NCI-H510A treated with DMSO at 0.1 percent for 48 hours (cell line): ENCODE measurements at regions not wholly inside any gene's neighbourhood (a gene's known extent, or its start where the extent isn't known, plus 50 kb on each side); places are given as distances from the start of the nearest gene placed in this dataset.

ENCODE experiments used
- DNase-seq: peaks from one replicate; lab custom pipeline; 2025; lab: John Stamatoyannopoulos, UW

DNA sequence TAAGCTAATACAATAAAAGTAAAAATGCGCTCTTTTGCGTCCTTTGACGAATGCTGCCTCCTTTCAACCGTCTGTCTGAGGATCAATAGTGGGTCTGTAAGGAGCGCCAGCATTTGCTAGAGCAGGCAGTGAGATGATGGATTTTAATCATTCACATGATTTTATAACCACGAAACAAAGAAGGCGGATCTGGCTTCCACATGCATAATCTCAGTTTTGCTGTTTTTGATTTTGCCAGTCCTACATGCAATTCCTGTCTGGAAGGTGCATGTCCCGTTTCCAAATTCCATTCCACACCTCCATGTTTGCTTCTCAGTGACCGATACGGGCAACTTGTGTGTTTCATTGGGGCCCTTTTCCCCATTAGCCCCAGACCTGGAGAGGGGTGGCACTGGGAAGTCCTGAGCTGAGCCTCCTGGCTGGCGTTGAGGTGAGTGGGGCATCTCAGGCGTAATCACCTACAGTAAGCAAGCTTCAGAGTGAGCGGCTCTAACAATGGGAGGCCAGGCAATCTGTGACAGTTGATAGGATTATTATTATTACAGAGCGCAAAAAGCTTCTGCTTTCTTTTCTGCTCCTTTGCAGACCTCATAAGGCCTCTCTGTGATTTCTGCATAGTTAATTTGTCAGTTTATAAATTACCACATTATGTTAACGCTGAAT, 405.4 kb downstream of the ZSWIM6 start:
- DNase-seq, result no peak

DNA sequence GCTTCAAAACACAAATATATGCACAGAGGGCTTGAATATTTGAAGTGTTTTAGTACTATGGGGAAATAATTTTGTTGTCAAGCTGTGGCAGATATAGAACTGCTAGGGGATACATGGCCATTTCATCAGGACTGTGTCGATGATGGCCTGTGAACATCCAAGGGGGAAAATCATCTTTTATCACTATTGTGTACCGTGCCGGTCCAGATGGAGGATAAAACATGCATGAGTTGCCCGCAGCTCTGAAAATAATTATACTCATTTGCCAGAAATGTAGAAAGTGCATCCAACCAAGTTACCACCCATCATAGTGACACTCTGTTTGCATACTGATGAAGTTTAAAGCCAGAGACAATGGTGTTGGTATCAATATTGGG, 405.9 kb downstream of the ZSWIM6 start:
- DNase-seq, result no peak

DNA sequence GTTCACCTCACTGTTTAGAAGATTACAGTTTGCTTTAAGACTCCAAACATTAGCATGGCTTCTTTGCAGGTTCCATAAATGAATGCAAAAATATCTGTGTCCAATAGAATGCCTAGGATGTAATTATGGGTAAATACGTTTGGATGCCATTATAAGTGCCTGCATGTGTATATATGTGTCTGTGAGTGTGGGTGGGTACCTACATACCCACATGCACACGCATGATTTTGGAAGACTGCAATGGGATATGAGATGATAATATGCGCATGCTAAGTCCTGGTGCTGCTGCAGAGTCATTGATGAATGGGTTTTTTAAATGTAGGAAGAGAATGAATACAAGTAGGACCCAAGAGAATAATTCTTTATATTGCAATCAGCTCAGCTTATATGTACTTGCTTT, 406.4 kb downstream of the ZSWIM6 start:
- no peak for DNase-seq

DNA sequence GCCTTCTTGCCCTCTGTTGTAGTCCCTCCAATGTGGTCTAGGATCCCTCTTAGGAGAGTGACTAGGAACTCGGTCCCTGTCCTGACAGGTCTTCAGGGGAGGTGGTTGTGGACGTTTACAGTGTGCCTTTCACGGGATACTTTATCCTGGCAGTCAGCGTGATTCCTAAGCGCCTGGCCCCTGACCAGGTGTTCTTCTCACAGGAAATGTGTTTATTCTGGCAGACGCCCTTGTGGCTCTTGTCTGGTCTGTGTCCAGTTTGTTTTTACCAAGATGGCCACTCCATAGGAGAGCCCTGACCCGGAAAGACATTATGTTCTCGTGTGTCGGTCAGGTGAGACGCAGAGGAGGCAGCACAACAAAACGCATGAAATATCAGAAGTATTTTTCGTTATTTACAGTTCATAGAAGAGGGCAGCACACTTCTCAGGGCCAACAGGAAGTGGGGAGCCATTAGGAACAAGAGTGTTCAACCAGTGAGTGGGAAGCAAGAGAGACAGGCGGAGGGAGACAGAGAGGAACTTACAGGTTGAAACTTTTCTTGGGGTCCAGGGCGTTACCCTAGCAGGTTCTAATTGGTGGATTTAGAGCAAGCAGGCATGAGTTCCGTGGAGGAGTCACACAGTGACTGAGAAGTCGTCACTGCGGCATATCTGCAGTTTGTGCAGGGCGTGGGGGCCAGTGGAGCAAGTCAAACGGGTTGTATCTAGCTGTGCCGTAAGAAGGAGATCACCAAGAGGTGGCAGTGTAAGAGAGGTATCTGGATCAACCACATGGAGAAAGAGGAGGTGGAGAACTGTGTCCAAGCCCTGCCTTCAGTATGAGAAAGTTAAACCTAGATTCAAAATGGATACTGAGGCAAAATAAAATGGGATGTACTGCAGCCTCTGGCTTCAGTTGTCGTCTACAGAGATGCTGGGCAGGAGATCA, 412.9 kb downstream of the ZSWIM6 start:
- DNase-seq, result no peak

DNA sequence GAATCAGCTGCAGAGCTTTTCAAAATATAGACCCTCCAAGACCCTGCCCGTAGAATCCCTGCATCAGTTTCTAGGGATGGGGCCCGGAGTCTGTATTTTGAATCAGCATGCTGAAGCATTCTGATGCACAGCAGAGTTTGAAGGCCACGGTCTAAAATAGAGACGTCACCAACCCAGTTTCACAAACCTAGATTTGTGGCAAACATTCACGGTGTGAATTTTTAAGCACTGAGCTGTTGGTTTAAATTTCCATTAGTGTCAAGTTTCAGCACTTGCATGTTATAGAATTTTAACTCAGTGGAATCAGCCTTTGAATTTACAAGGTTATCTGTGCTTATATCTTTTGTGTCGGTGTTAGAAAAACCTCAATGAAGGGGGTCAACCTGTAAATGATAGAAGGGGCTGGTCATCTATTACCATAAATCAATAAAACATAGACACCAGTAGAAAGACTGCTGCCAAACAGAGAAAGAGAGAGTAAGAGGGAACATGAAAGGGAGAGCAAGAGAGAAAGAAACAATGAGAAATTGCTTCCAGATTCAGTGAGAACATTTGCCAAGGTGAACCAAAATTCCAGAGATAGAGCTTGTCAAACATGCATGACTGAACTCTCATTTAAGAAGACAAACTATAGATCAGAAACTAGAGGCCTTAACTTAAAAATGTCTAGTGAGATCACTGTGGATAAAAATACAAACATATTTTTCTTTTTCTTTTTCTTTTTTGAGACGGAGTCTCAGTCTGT, 414.9 kb downstream of the ZSWIM6 start:
- DNase-seq, result no peak

DNA sequence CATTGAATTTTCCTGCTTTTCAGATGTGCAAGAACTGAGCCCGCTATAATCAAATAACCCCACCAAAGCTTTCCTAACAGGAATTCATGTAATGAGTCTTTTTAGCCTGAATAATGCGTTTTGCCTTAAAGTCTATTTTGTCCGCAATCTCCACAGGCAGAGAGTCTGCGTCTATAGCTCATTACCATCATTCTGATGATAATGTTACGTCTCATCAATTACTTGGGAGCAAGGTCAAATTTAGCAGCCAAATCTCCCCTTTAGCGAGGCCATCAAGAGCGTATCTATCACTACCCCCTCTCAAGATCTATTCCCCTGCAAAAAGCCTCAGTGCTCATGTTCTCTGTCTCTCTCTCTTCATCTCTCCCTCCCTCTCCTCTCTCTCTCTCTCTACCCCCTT, 416.1 kb downstream of the ZSWIM6 start:
- DNase-seq, result no peak

DNA sequence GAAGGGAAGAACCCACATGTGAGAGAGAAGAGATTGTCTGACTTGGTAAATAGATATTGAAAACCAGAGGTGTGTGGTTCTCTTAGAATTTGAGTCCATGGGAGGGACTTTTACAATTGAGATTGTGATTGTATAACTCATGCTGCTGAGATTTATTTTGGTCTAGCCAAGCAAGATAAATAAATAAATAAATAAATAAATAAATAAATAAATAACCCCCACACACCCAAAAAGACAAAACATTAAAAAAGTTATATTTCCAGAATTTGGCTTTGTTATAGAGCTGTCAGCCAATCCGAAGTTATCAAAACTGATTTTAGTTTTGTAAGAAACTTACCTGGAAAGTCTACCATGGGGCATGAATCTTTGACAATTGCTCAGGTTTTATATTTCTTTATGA, 416.6 kb downstream of the ZSWIM6 start:
- DNase-seq, result no peak

DNA sequence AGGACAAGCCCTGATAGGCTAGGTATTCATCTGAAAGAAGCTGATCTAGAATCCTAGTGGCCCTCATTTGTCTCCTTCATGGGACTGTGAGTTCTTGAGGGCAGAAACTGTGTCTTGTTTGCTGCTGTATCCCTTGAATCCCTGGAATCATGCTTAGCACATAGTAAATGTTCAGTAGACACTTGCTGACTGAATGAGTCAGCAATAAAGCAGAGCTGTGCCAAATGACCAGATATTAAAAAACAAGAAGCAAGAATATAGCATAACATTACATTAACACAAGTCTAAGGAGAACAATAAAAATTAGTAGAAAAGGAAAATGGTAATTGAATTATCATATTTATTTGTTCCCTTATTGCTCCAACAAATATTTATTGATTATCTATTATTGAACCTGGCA, 420.5 kb downstream of the ZSWIM6 start:
- no peak for DNase-seq

DNA sequence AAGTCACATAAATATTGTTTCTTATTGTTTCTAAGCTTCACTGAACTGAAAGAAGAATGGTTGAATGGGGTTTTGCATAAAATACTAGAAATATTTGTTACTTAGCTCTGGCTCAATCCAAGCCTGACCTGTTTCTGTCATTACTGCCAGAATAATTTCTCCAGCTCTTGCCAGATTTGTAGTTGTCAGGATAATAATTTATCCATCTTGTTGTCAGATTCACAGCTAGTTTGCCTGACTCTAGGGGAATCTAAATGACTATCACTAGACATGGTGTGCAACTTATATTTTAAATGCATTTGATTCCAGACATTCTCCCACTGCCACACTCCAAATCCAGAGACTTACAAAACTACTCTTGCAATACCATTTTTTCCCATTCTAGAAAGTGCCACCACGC, 422.7 kb downstream of the ZSWIM6 start:
- no peak for DNase-seq

DNA sequence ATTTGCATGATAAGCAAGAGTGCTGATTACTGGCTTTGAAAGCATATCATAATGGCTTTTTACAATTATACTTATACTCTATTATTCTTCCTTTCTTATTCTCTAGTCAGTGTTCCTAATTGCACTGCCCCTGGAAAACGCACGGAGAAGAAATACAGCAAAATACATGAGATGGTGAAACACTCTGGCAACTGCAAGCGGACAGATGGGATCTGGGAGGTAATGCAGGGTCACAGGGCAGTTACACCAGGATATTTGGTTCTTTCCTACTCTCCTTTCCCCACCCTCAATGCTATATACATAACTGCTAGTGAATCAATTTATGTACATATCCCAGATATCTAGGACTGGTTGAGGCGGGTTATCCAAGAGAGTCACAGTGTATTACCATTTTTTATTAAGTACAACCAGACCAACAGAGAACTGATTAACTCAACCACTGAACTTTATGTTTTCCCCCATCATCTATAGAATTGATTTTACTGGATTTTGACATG, 423.7 kb downstream of the ZSWIM6 start:
- no peak for DNase-seq

DNA sequence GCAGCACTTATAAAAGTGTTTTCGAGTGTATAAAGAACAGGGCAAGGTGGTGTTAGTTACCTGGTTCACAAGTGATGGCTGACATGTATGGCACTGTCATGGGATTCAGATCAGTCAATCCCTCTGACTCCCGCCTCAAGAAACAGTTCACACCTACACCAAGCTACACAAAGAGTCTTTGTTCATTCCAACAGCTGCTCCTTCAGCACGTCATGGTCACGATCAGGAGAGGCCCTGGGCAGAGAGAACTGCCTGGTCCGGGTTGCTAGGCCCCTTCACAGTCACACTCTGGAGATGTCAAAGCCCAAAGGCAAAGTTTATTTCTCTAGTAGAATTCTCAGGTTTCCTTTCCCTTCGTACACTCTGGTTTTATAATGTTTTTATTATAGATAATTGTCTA, 426.7 kb downstream of the ZSWIM6 start:
- no peak for DNase-seq

DNA sequence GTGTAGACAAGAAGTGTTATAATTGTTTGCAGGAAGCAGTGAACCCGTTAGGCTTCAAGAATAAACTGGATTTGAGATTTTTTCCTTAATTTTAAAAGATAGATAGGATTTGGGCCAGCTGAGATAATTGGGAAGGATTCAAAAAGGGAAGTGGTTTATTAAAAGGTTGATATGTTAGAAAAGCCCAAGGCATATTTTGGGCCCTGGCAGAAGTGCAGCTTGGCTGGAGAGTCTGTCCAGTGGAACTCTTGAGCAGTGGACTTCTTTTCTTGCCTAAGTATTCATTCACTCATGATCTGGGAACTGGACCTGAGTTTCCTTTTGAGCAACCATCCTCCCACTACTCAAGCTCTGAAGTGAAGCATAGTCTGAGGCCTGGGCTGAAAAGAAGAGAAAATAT, 433.4 kb downstream of the ZSWIM6 start:
- DNase-seq, result no peak

DNA sequence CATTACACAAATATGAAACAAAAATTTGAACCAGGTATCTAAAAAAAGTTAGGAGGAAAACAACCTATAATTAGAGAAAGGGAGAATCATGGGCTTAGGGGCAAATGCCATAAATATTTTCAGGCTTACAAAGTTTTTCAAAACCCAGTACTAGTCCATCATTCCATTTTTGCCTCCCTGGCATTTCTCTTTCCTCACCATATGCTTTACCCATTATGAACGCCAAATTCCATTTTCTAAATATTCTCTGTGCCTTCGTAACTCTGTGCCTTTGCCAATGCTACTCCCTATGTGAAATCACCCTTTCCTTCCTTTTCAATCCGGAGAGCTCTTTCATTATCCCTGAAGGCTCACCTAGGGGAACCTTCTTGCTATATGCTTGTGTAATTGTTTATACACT, 434.1 kb downstream of the ZSWIM6 start:
- DNase-seq, result no peak

DNA sequence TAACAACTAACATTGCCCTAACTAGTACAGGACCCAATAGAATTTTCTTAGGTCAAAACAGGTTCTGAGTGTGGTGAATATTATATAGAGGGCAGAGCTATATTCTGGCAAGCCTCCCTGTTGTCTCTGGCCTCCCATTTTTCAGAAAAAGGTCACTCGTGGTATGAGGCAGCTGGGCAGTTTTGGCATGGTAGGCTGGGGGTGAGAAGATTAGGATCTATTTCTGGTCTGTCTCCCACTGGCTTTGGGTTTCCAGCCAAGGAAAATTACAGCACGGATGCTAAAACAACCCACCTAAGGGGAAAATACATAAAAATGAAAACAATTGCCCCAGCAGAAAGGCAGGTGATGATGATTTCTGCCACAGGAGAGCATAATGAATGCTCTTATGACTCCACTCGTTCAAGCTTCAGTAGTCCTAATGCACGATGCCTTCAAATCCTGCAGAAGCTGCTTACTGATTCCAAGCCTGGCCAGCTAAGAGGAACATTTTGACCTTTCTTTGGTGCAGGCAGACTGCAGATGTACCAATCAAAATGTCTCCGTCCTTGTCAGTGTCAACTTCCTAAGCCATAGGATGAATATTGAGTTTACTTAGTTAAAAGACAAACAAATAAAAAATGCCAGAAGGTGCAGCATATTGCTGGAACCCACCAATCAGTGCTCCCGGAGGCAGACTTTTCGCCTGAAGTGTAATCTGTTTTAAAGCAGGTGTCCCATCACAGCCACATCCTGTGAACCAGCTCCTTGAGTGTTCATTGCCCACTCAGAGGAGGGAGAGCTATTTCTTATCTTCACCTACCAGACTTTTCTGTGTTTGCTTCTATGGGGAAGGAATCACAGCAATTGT, 435.4 kb downstream of the ZSWIM6 start:
- DNase-seq, result no peak

DNA sequence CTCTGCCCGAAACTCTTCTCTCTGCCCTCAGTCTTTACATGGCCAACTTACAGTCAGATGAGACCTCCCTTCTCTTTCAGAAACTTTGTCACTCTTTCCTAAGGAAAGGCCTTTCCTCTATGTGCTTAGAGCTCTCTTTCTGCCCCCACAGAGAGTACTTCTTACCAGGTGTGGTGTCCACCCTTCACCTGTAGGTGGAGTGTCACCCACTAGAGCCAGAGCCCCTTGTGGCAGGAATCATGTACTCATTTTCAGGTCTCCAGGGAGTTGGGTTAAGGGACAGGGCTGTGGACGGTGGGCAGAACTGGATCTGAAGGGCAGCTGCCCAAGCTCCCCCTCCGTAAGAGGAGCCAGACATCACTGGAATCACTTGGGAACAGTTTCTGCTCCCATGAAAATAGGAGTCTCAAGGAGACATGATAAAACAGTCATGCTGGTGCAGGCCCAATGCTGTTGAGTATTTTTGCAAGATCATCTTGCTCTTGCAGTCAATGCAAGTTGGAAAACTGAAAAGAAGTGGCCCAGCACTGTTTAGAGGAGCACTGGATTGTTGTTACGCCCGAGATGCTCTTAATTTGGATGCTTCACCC, 436.7 kb downstream of the ZSWIM6 start:
- no peak for DNase-seq

DNA sequence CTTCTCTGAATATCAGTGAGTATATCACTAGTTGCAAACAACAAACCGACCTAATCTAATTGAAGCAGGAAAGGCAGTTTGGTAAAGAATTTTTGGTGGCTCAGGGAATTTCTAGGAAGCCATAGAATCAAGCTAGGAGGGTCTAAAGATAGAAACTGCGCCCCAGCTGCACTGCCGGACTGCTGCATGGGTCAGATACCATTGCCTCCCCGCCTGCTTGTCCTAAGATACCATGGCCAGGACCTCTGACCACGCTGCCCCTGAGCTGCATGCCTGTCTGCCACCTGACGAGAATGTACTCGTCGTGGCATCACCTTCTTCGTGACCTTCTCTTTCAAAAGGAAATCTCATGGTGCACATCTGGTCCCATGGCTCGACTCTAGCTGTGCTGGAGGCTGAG, 439.0 kb downstream of the ZSWIM6 start:
- no peak for DNase-seq

DNA sequence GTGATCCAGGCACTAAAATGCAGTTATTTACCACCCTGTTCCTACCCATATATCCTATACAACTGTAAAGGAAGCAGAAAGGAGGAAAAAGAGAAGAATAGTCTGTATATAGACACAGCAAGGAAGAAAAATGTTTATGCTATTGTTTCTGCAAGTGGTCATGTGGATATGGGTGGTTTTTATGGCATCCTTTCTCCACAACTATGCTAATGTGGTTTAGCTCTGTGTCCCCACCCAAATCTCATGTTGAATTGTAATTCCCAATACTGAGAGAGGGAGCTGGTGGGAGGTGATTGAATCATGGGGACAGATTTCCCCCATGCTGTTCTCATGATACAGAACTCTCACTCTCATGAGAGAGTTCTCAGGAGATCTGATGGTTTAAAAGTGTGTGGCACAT, 439.8 kb downstream of the ZSWIM6 start:
- DNase-seq, result no peak

DNA sequence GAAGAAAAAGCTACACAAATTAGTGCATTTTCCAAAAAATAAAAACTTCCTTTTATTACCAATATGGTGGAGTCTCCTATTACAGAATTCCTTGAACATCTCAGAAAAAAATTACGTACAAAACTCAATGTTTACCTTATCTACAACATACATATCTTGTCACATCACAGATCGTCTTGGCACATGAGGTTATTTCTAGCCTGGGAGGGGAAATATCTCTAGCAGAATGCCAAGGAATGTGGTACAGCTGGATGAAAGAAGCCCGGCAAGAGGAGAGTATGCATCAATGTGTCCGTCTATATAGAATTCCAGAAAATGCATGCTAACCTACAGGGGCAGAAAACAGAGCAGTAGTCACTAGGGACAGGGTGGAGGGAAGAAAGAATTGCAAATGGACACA, 443.8 kb downstream of the ZSWIM6 start:
- no peak for DNase-seq

DNA sequence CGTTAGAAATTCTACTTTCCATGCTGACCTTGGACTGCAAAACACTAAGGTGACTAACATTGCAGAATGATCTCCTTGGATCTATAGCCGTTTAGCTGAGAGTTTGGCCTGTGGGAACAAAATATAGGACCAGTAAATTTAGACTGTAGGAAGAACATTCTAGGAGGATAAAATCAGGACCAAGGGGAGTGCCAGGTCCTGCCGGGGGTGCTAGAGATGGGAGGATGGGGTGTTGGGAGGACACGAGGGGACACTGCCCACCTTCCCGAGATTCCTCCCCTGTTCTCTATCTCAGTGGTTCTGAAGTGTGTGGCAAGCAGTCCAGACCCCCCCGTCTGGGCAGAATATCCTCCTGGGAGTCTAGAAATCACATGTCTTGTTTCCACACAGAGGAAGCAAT, 445.2 kb downstream of the ZSWIM6 start:
- DNase-seq, result no peak

DNA sequence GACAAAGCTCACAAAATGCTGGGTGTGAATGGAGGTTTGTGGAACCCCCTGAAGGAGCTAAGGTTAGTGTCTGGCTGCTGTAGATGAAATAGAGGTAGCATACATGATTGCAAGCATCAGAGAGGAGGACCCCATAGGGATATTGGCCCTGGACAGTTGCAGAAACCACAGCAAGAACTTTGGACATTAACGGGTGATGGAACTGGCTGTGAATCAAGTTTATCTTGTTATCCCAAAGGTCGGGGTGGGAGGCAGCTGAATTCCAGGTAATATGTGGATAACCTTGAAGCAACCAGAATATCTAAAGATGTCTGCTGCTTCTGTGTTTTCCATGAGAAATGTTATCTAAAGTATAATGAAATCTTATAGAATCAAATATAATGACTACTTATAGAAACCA, 447.7 kb downstream of the ZSWIM6 start:
- DNase-seq, result no peak

DNA sequence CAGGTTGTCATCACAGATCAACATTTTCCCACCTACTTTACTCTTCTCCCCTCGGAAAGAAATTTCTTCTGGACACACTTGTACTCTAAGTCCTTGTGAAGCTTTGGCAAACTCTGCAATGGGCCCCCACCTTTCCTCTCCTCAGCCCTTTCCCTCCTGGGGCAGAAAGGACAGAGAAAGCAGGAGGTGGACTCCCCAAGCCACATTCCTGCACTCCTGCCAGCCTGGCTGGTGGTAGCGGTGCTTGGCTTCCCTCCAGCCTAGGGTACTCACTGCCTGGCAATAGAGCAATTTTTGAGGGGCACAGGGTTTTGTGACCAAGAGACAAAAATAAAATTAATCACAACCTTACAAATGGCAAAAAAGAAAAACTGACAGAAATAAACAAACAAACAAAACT, 451.4 kb downstream of the ZSWIM6 start:
- DNase-seq, result no peak
